OCI-LY7 (cell line): ENCODE measurements at regions not wholly inside any gene's neighbourhood (a gene's known extent, or its start where the extent isn't known, plus 50 kb on each side); places are given as distances from the start of the nearest gene placed in this dataset.

ENCODE experiments used
- EZH2phosphoT487 ChIP-seq: fragments of 200-600 bp; sonication (generic); IDR thresholded peaks from 2 replicates; pipeline ENCODE4 v1.6.1; 2018; ENCODE audit warnings: low read depth, borderline replicate concordance, mild to moderate bottlenecking, mixed run types, antibody characterized with exemption, low read length, moderate library complexity, mixed read lengths
- TF ChIP-seq, protein P1 (sequence below): fragments of 200-600 bp; sonication (generic); conservative IDR thresholded peaks from 2 replicates; pipeline ENCODE4 v1.5.1; 2014; ENCODE audit warnings: mild to moderate bottlenecking, antibody characterized with exemption, low read length, moderate library complexity, mixed read lengths

DNA sequence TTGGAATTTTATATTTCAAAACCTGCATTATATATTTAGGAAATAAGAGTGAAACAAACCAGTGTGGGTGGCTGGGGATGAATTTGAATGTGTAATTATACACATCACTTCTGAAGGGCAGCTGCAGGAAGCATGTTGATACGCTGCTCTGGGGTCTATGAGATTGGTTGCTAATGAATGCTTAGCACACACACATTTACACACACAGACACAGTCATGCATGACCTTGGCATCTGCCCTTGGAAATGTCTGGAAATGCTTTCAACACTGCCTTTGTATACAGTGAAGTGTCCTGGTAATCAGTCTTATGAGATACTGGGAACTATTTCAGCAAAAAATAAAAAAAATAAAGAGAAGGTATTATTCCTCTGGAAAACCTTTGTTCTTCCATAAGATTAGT lies 83.4 kb downstream of the ELOVL4 start:
- TF ChIP-seq, protein P1, sequence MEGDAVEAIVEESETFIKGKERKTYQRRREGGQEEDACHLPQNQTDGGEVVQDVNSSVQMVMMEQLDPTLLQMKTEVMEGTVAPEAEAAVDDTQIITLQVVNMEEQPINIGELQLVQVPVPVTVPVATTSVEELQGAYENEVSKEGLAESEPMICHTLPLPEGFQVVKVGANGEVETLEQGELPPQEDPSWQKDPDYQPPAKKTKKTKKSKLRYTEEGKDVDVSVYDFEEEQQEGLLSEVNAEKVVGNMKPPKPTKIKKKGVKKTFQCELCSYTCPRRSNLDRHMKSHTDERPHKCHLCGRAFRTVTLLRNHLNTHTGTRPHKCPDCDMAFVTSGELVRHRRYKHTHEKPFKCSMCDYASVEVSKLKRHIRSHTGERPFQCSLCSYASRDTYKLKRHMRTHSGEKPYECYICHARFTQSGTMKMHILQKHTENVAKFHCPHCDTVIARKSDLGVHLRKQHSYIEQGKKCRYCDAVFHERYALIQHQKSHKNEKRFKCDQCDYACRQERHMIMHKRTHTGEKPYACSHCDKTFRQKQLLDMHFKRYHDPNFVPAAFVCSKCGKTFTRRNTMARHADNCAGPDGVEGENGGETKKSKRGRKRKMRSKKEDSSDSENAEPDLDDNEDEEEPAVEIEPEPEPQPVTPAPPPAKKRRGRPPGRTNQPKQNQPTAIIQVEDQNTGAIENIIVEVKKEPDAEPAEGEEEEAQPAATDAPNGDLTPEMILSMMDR = no peak
- no peak for TF ChIP-seq EZH2phosphoT487
